ENCODE measurements at regions not wholly inside any gene's neighbourhood (a gene's known extent, or its start where the extent isn't known, plus 50 kb on each side); places are given as distances from the start of the nearest gene placed in this dataset.
"Not testable (repeated sequence)": the region's sequence is repeated elsewhere in the genome, so short reads cannot be mapped to it uniquely, and the experiment has no call there.

GRCh38 chr2:111373989-111374388 lies 253.3 kb downstream of the BCL2L11 start:
- DNase-seq (ENCODE audit: extremely low read depth, low read depth); H3K4me3 ChIP-seq (replicated peaks; ENCODE audit: low read depth, low read length): not testable (repeated sequence)

- not testable (repeated sequence) for DNase-seq (ENCODE audit: extremely low read depth, low read depth); H3K4me3 ChIP-seq (replicated peaks; ENCODE audit: low read depth, low read length)
Measured at GRCh38 chr2:111374734-111375133, 254.0 kb downstream of the BCL2L11 start.

- not testable (repeated sequence) for DNase-seq (ENCODE audit: extremely low read depth, low read depth); H3K4me3 ChIP-seq (replicated peaks; ENCODE audit: low read depth, low read length)
Measured at GRCh38 chr2:111375320-111375883, 254.7 kb downstream of the BCL2L11 start.

GRCh38 chr2:111376272-111376970 lies 255.7 kb downstream of the BCL2L11 start:
- not testable (repeated sequence) for DNase-seq (ENCODE audit: extremely low read depth, low read depth); H3K4me3 ChIP-seq (replicated peaks; ENCODE audit: low read depth, low read length)

- H3K4me3 ChIP-seq (replicated peaks; ENCODE audit: low read depth, low read length); DNase-seq (ENCODE audit: extremely low read depth, low read depth): not testable (repeated sequence)
Measured at GRCh38 chr2:111376971-111377352, 256.2 kb downstream of the BCL2L11 start.

- DNase-seq (ENCODE audit: extremely low read depth, low read depth); H3K4me3 ChIP-seq (replicated peaks; ENCODE audit: low read depth, low read length): not testable (repeated sequence)
Measured at GRCh38 chr2:111377386-111377959, 256.8 kb downstream of the BCL2L11 start.

GRCh38 chr2:111378348-111378747 lies 257.6 kb downstream of the BCL2L11 start:
- DNase-seq (ENCODE audit: extremely low read depth, low read depth); H3K4me3 ChIP-seq (replicated peaks; ENCODE audit: low read depth, low read length): not testable (repeated sequence)

- not testable (repeated sequence) for DNase-seq (ENCODE audit: extremely low read depth, low read depth); H3K4me3 ChIP-seq (replicated peaks; ENCODE audit: low read depth, low read length)
Measured at GRCh38 chr2:111380733-111381439, 260.2 kb downstream of the BCL2L11 start.

GRCh38 chr2:111381530-111382306 lies 261.0 kb downstream of the BCL2L11 start:
- DNase-seq (ENCODE audit: extremely low read depth, low read depth); H3K4me3 ChIP-seq (replicated peaks; ENCODE audit: low read depth, low read length): not testable (repeated sequence)

GRCh38 chr2:111382507-111382906 lies 261.8 kb downstream of the BCL2L11 start:
- not testable (repeated sequence) for H3K4me3 ChIP-seq (replicated peaks; ENCODE audit: low read depth, low read length); DNase-seq (ENCODE audit: extremely low read depth, low read depth)

GRCh38 chr2:111383311-111383710 lies 262.6 kb downstream of the BCL2L11 start:
- not testable (repeated sequence) for DNase-seq (ENCODE audit: extremely low read depth, low read depth)

GRCh38 chr2:111385226-111385957 lies 264.7 kb downstream of the BCL2L11 start:
- H3K4me3 ChIP-seq (replicated peaks; ENCODE audit: low read depth, low read length); DNase-seq (ENCODE audit: extremely low read depth, low read depth): not testable (repeated sequence)

More at GRCh38 chr2:111383311-111383710, 262.6 kb downstream of the BCL2L11 start:
- H3K4me3 ChIP-seq (replicated peaks; ENCODE audit: low read depth, low read length) = not testable (repeated sequence)

- DNase-seq (ENCODE audit: extremely low read depth, low read depth); H3K4me3 ChIP-seq (replicated peaks; ENCODE audit: low read depth, low read length): not testable (repeated sequence)
Measured at GRCh38 chr2:111390605-111391004, 269.9 kb downstream of the BCL2L11 start.

GRCh38 chr2:111395350-111396128 lies 274.8 kb downstream of the BCL2L11 start:
- DNase-seq (ENCODE audit: extremely low read depth, low read depth) = peak; percentile 40
- not testable (repeated sequence) for H3K4me3 ChIP-seq (replicated peaks; ENCODE audit: low read depth, low read length)

- not testable (repeated sequence) for H3K4me3 ChIP-seq (replicated peaks; ENCODE audit: low read depth, low read length); DNase-seq (ENCODE audit: extremely low read depth, low read depth)
Measured at GRCh38 chr2:111400598-111401253, 280.0 kb downstream of the BCL2L11 start.
